HCT116 (cell line): ENCODE measurements at regions not wholly inside any gene's neighbourhood (a gene's known extent, or its start where the extent isn't known, plus 50 kb on each side); places are given as distances from the start of the nearest gene placed in this dataset.

ENCODE experiments used
- ATAC-seq: fragments of 200-7000 bp; cut with Tn5 transposase; 2 replicates; pipeline ENCODE4 v1.9.1; 2020; ENCODE audit warnings: mild to moderate bottlenecking, moderate library complexity
- BruUV-seq: library from RNA; stranded (reverse); fragments of 400-500 nt; replicated peaks from 2 replicates; lab custom pipeline; 2021; lab: Mats Ljungman, UMichigan
- CTCF ChIA-PET: fragments of 300-600 bp; sonication (Branson Sonifier 250); formaldehyde crosslinking; loops from one replicate; lab custom pipeline; 2021; ENCODE audit warnings: antibody characterized with exemption; lab: Charles Lee
- POLR2A ChIA-PET: fragments of 300-600, 350-600 bp; sonication (Branson Sonifier 250); formaldehyde crosslinking; loops from one replicate; lab custom pipeline; 2021; ENCODE audit warnings: antibody characterized with exemption; lab: Charles Lee
- RAD21 ChIA-PET, 2 experiments: fragments of 300-600 bp; sonication (Branson Sonifier 250); formaldehyde crosslinking; loops; one replicate each; lab custom pipeline; 2023; ENCODE audit warnings: low total read pairs in 2 of 2; ENCODE audit not compliant: uncharacterized antibody in 2 of 2, unreplicated experiment in 2 of 2, low non-redundant PET in 1 of 2; lab: Charles Lee
- DNase-seq: peaks from one replicate; pipeline ENCODE4 v3.0.0-alpha.2; 2010; ENCODE audit warnings: low read depth, low spot score
- H2AFZ ChIP-seq: fragments of 200-600 bp; shearing (Covaris generic), sonication (generic); 2 replicates; pipeline ENCODE4 v1.6.1; 2017; ENCODE audit warnings: low read depth, mixed run types, mixed read lengths, antibody characterized with exemption, low read length; ENCODE audit not compliant: poor library complexity, severe bottlenecking
- H3K27ac ChIP-seq: 2 replicates; pipeline ENCODE4 v1.5.1; 2012; ENCODE audit warnings: low read depth, low read length
- H3K27me3 ChIP-seq: fragments of 200-600 bp; sonication (generic); 2 replicates; pipeline ENCODE4 v1.6.1; 2016; ENCODE audit warnings: mixed run types, low read length, mixed read lengths; ENCODE audit not compliant: insufficient read depth
- H3K36me3 ChIP-seq, 2 experiments: fragments of 200-500 bp in 1 of 2; fragments of 200-600 bp in 1 of 2; sonication (Bioruptor generic) in 1 of 2; sonication (generic) in 1 of 2; 2 replicates each; pipeline versions ENCODE4 v1.5.1 to v1.6.1; 2014 to 2016; ENCODE audit warnings: low read length in 2 of 2, inconsistent platforms in 1 of 2, mixed read lengths in 1 of 2, mixed run types in 1 of 2; ENCODE audit not compliant: insufficient read depth in 2 of 2, control insufficient read depth in 1 of 2
- H3K4me1 ChIP-seq, 2 experiments: fragments of 200-600 bp in 1 of 2; sonication (generic) in 1 of 2; 2 replicates each; pipeline versions ENCODE4 v1.5.1 to v1.6.1; 2012 to 2017; ENCODE audit warnings: low read length in 2 of 2, inconsistent platforms in 1 of 2, mild to moderate bottlenecking in 1 of 2, mixed read lengths in 1 of 2, mixed run types in 1 of 2, moderate library complexity in 1 of 2; ENCODE audit not compliant: insufficient read depth in 2 of 2, control insufficient read depth in 1 of 2
- H3K4me2 ChIP-seq: fragments of 200-600 bp; sonication (generic); 2 replicates; pipeline ENCODE4 v1.6.1; 2017; ENCODE audit warnings: mixed run types, low read length, mixed read lengths
- H3K4me3 ChIP-seq, 2 experiments: fragments of 200-600 bp in 1 of 2; sonication (generic) in 1 of 2; replicated peaks in 1 of 2; 2 replicates each; pipeline ENCODE4 v1.5.1; 2011 to 2016; ENCODE audit warnings: low read length in 2 of 2, control low read depth in 1 of 2, low read depth in 1 of 2, mild to moderate bottlenecking in 1 of 2, mixed read lengths in 1 of 2, mixed run types in 1 of 2
- H3K79me2 ChIP-seq: fragments of 200-600 bp; sonication (generic); 2 replicates; pipeline ENCODE4 v1.6.1; 2017; ENCODE audit warnings: mild to moderate bottlenecking, mixed run types, low read length, moderate library complexity, mixed read lengths; ENCODE audit not compliant: insufficient read depth
- H3K9ac ChIP-seq: fragments of 200-600 bp; sonication (generic); 2 replicates; pipeline ENCODE4 v1.6.1; 2016; ENCODE audit warnings: low read length, mixed read lengths
- H3K9me2 ChIP-seq: fragments of 200-600 bp; sonication (generic), shearing (Covaris generic); 2 replicates; pipeline ENCODE4 v1.6.1; 2017; ENCODE audit warnings: mixed run types, mild to moderate bottlenecking, moderate library complexity; ENCODE audit not compliant: insufficient read depth
- H3K9me3 ChIP-seq, 2 experiments: fragments of 200-500 bp in 1 of 2; fragments of 200-600 bp in 1 of 2; sonication (Bioruptor generic) in 1 of 2; sonication (generic) in 1 of 2; 2 replicates each; pipeline ENCODE4 v1.6.1; 2014 to 2017; ENCODE audit warnings: low read length in 2 of 2, mixed read lengths in 2 of 2, inconsistent platforms in 1 of 2, low read depth in 1 of 2, mild to moderate bottlenecking in 1 of 2, mixed run types in 1 of 2, moderate library complexity in 1 of 2; ENCODE audit not compliant: control insufficient read depth in 1 of 2, insufficient read depth in 1 of 2
- H4K20me1 ChIP-seq: fragments of 200-600 bp; sonication (generic), shearing (Covaris generic); 2 replicates; pipeline ENCODE4 v1.6.1; 2017; ENCODE audit warnings: mixed run types, mild to moderate bottlenecking, moderate library complexity; ENCODE audit not compliant: insufficient read depth
- CBX3 ChIP-seq: IDR thresholded peaks from 2 replicates; pipeline ENCODE4 v1.6.1; 2012; ENCODE audit warnings: low read depth
- CTCF ChIP-seq, 3 experiments: fragments of 200-600 bp in 1 of 3; sonication (generic) in 1 of 3; IDR thresholded peaks in 2 of 3; conservative IDR thresholded peaks in 1 of 3; 2 replicates each; pipeline ENCODE4 v1.5.1; 2012 to 2017; ENCODE audit warnings: low read depth in 2 of 3, low read length in 2 of 3, antibody characterized with exemption in 1 of 3, borderline replicate concordance in 1 of 3, control low read depth in 1 of 3, mild to moderate bottlenecking in 1 of 3, mixed read lengths in 1 of 3, mixed run types in 1 of 3, moderate library complexity in 1 of 3; ENCODE audit not compliant: insufficient read depth in 1 of 3
- EGR1 ChIP-seq: IDR thresholded peaks from 2 replicates; pipeline ENCODE4 v1.6.1; 2012; ENCODE audit warnings: low read depth
- EZH2 ChIP-seq: fragments of 200-600 bp; sonication (generic); IDR thresholded peaks from 2 replicates; pipeline ENCODE4 v1.6.1; 2017; ENCODE audit warnings: antibody characterized with exemption, mixed run types
- FOSL1 ChIP-seq: IDR thresholded peaks from 2 replicates; pipeline ENCODE4 v1.6.1; 2012; ENCODE audit warnings: low read depth
- JUND ChIP-seq: IDR thresholded peaks from 2 replicates; pipeline ENCODE4 v1.6.1; 2012
- POLR2AphosphoS5 ChIP-seq: IDR thresholded peaks from 2 replicates; pipeline ENCODE4 v1.6.1; 2011; ENCODE audit warnings: mild to moderate bottlenecking, low read depth, low read length, moderate library complexity
- RAD21 ChIP-seq: IDR thresholded peaks from 2 replicates; pipeline ENCODE4 v1.6.1; 2012; ENCODE audit warnings: low read depth, mild to moderate bottlenecking
- SP1 ChIP-seq: IDR thresholded peaks from 2 replicates; pipeline ENCODE4 v1.6.1; 2012; ENCODE audit warnings: low read depth
- TCF7L2 ChIP-seq: IDR thresholded peaks from 2 replicates; pipeline ENCODE4 v1.7.0; 2011; ENCODE audit warnings: borderline replicate concordance, inconsistent platforms; ENCODE audit not compliant: insufficient read depth, insufficient read length; ENCODE audit errors: extremely low read depth
- ZNF274 ChIP-seq: fragments of 200-500 bp; sonication (Bioruptor generic); IDR thresholded peaks from 2 replicates; pipeline ENCODE4 v1.6.1; 2014; ENCODE audit warnings: mild to moderate bottlenecking, low read depth, low read length, inconsistent platforms
- intact Hi-C: fragments of 100-400 bp; cut with micrococcal nuclease; formaldehyde crosslinking; loops from 2 replicates; pipeline ENCODE4 v1.10.0; 2022
- TF ChIP-seq, protein P1 (sequence below): IDR thresholded peaks from 2 replicates; pipeline ENCODE4 v1.6.1; 2011; ENCODE audit warnings: mild to moderate bottlenecking, low read length, moderate library complexity; ENCODE audit not compliant: insufficient replicate concordance; ENCODE audit errors: extremely low read depth
- TF ChIP-seq, protein P2 (sequence below): IDR thresholded peaks from 2 replicates; pipeline ENCODE4 v1.6.1; 2012

DNA sequence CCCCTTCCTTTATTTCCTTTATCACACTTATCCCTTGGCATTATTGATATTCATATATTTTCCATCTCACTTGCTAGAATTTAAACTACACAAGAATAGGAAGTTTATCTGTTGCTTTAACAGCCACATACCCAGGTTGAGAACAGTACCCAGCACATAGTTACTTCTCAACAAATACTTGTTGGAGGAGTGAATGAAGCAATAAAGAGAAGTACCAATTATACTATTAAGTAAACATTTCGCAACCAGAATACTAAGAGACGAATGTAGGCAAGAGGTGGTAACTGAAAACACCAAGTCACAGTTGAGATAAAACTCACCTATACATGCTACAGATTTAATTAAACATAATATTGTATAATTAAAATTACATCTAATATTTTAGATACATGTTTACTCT, 110.9 kb downstream of the FSCB start:
- TF ChIP-seq, protein P1, sequence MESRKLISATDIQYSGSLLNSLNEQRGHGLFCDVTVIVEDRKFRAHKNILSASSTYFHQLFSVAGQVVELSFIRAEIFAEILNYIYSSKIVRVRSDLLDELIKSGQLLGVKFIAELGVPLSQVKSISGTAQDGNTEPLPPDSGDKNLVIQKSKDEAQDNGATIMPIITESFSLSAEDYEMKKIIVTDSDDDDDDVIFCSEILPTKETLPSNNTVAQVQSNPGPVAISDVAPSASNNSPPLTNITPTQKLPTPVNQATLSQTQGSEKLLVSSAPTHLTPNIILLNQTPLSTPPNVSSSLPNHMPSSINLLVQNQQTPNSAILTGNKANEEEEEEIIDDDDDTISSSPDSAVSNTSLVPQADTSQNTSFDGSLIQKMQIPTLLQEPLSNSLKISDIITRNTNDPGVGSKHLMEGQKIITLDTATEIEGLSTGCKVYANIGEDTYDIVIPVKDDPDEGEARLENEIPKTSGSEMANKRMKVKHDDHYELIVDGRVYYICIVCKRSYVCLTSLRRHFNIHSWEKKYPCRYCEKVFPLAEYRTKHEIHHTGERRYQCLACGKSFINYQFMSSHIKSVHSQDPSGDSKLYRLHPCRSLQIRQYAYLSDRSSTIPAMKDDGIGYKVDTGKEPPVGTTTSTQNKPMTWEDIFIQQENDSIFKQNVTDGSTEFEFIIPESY, result no peak
- TF ChIP-seq, protein P2, sequence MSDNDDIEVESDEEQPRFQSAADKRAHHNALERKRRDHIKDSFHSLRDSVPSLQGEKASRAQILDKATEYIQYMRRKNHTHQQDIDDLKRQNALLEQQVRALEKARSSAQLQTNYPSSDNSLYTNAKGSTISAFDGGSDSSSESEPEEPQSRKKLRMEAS, result no peak
- TF ChIP-seq CBX3 (no peak), EGR1 (no peak), JUND (no peak), EZH2 (no peak), ZNF274 (no peak), SP1 (no peak), TCF7L2 (no peak), CTCF (IDR thresholded peaks at IDR 0.05 in 2 of 3, conservative IDR thresholded peaks at IDR 0.05 in 1 of 3; ENCODE audit: borderline replicate concordance in 1 of 3, insufficient read depth in 1 of 3, low read depth in 2 of 3, low read length in 2 of 3) (no peak), FOSL1 (no peak), POLR2AphosphoS5 (no peak), RAD21 (no peak)
- CTCF ChIA-PET, result no interaction called here
- POLR2A ChIA-PET, result no interaction called here
- H3K4me1 ChIP-seq, result no peaks in the 10 kb centered on the region
- no peak overlapping the region for H2AFZ ChIP-seq
- H3K27me3 ChIP-seq, result no peaks in the 10 kb centered on the region
- DNase-seq, result no peak
- no peak overlapping the region for H3K4me3 ChIP-seq
- H3K9me3 ChIP-seq, result no peaks in the 10 kb centered on the region
- H3K27ac ChIP-seq, result no peak overlapping the region
- H3K4me2 ChIP-seq, result no peak overlapping the region
- intact Hi-C loops, result no loop called here
- H4K20me1 ChIP-seq, result no peaks in the 10 kb centered on the region
- no peaks in the 10 kb centered on the region for H3K36me3 ChIP-seq
- H3K79me2 ChIP-seq, result no peaks in the 10 kb centered on the region
- no TSS peak for BruUV-seq
- ATAC-seq, result no peak
- no peak overlapping the region for H3K9ac ChIP-seq
- H3K9me2 ChIP-seq, result no peaks in the 10 kb centered on the region
- RAD21 ChIA-PET, result no interaction called here
